ENCODE measurements at regions not wholly inside any gene's neighbourhood (a gene's known extent, or its start where the extent isn't known, plus 50 kb on each side); places are given as distances from the start of the nearest gene placed in this dataset.
A peak's percentile ranks its signal among the peaks of the same experiment; 100 is the strongest.

GRCh38 chr3:160132226-160132625 is 93.0 kb upstream of the C3orf80 start:
- no peak for DNase-seq

GRCh38 chr3:160133757-160134156 is 91.5 kb upstream of the C3orf80 start:
- DNase-seq, result no peak

GRCh38 chr3:160134454-160134853 is 90.8 kb upstream of the C3orf80 start:
- DNase-seq, result no peak

GRCh38 chr3:160134964-160135363 is 90.3 kb upstream of the C3orf80 start:
- no peak for DNase-seq

GRCh38 chr3:160135851-160136250 is 89.4 kb upstream of the C3orf80 start:
- DNase-seq, result no peak

GRCh38 chr3:160136421-160136820 is 88.8 kb upstream of the C3orf80 start:
- DNase-seq, result peak; percentile 17

GRCh38 chr3:160139291-160139690 is 85.9 kb upstream of the C3orf80 start:
- no peak for DNase-seq

GRCh38 chr3:160140756-160141155 is 84.5 kb upstream of the C3orf80 start:
- no peak for DNase-seq

GRCh38 chr3:160141485-160142185 is 83.6 kb upstream of the C3orf80 start:
- DNase-seq, result no peak

- no peak for DNase-seq
Measured at GRCh38 chr3:160143482-160143881, 81.7 kb upstream of the C3orf80 start.

GRCh38 chr3:160150066-160150465 is 75.2 kb upstream of the C3orf80 start:
- no peak for DNase-seq

- no peak for DNase-seq
Measured at GRCh38 chr3:160150525-160150924, 74.7 kb upstream of the C3orf80 start.

GRCh38 chr3:160152638-160153037 is 72.6 kb upstream of the C3orf80 start:
- DNase-seq, result no peak

GRCh38 chr3:160154033-160154432 is 71.2 kb upstream of the C3orf80 start:
- no peak for DNase-seq

GRCh38 chr3:160154596-160154995 is 70.6 kb upstream of the C3orf80 start:
- no peak for DNase-seq

- no peak for DNase-seq
Measured at GRCh38 chr3:160157321-160157720, 67.9 kb upstream of the C3orf80 start.

GRCh38 chr3:160159341-160159740 is 65.9 kb upstream of the C3orf80 start:
- no peak for DNase-seq

GRCh38 chr3:160159806-160160205 is 65.4 kb upstream of the C3orf80 start:
- DNase-seq, result no peak

GRCh38 chr3:160161921-160162320 is 63.3 kb upstream of the C3orf80 start:
- no peak for DNase-seq

GRCh38 chr3:160162440-160162839 is 62.8 kb upstream of the C3orf80 start:
- DNase-seq, result no peak

GRCh38 chr3:160163229-160163878 is 61.9 kb upstream of the C3orf80 start:
- no peak for DNase-seq

GRCh38 chr3:160168246-160168645 is 57.0 kb upstream of the C3orf80 start:
- no peak for DNase-seq

- no peak for DNase-seq
Measured at GRCh38 chr3:160169139-160169976, 55.9 kb upstream of the C3orf80 start.
